ENCODE measurements at regions not wholly inside any gene's neighbourhood (a gene's known extent, or its start where the extent isn't known, plus 50 kb on each side); places are given as distances from the start of the nearest gene placed in this dataset.

DNA sequence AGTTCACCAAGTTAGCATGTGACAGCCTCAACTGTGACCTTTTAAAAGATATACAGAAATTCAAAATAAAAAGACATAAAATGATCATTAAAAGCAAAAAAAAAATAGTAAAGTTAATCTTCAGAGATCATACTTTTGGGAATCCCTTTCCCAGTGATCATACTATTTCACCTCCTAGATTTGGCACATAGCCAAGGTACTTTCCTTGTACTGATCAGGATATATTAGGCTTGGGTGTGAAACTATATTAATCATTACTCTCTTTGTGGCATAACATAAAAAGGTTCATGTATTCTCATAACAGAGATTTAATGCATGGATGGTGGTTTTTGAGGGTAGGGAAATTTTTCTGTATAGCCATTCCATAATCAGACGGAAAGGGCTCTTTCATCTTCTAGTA, 109.6 kb upstream of the ZWINT start:
- TF ChIP-seq, protein P1, sequence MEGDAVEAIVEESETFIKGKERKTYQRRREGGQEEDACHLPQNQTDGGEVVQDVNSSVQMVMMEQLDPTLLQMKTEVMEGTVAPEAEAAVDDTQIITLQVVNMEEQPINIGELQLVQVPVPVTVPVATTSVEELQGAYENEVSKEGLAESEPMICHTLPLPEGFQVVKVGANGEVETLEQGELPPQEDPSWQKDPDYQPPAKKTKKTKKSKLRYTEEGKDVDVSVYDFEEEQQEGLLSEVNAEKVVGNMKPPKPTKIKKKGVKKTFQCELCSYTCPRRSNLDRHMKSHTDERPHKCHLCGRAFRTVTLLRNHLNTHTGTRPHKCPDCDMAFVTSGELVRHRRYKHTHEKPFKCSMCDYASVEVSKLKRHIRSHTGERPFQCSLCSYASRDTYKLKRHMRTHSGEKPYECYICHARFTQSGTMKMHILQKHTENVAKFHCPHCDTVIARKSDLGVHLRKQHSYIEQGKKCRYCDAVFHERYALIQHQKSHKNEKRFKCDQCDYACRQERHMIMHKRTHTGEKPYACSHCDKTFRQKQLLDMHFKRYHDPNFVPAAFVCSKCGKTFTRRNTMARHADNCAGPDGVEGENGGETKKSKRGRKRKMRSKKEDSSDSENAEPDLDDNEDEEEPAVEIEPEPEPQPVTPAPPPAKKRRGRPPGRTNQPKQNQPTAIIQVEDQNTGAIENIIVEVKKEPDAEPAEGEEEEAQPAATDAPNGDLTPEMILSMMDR (conservative IDR thresholded peaks at IDR 0.05), result no peak
- no peak for TF ChIP-seq ZFX (IDR thresholded peaks at IDR 0.05)
